ENCODE measurements at regions not wholly inside any gene's neighbourhood (a gene's known extent, or its start where the extent isn't known, plus 50 kb on each side); places are given as distances from the start of the nearest gene placed in this dataset.
A peak's percentile ranks its signal among the peaks of the same experiment; 100 is the strongest.

GRCh38 chr5:173456181-173456580, 128.0 kb upstream of the STC2 start:
- no peak for TF ChIP-seq EP300 (IDR thresholded peaks at IDR 0.05; ENCODE audit: borderline replicate concordance)
- no peak for TF ChIP-seq ZBTB7A (IDR thresholded peaks at IDR 0.05; ENCODE audit: low read depth)
- no peak for TF ChIP-seq RAD21 (IDR thresholded peaks at IDR 0.05; ENCODE audit: low read depth)
- no peak for TF ChIP-seq TCF12 (IDR thresholded peaks at IDR 0.05; ENCODE audit: low read depth)
- TF ChIP-seq, protein P1, sequence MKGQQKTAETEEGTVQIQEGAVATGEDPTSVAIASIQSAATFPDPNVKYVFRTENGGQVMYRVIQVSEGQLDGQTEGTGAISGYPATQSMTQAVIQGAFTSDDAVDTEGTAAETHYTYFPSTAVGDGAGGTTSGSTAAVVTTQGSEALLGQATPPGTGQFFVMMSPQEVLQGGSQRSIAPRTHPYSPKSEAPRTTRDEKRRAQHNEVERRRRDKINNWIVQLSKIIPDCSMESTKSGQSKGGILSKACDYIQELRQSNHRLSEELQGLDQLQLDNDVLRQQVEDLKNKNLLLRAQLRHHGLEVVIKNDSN (IDR thresholded peaks at IDR 0.05): no peak
- no peak for TF ChIP-seq REST (IDR thresholded peaks at IDR 0.05; ENCODE audit: low read depth)
- TF ChIP-seq FOXM1 (IDR thresholded peaks at IDR 0.05; ENCODE audit: borderline replicate concordance, low read depth): no peak
- TF ChIP-seq TAF1 (IDR thresholded peaks at IDR 0.05; ENCODE audit: low read depth): no peak
- no peak for TF ChIP-seq MAX (IDR thresholded peaks at IDR 0.05)
- no peak for TF ChIP-seq EGR1 (IDR thresholded peaks at IDR 0.05)
- TF ChIP-seq CREB1 (IDR thresholded peaks at IDR 0.05; ENCODE audit: low read depth): no peak
- TF ChIP-seq CEBPB (IDR thresholded peaks at IDR 0.05): no peak
- no peak for TF ChIP-seq YY1 (IDR thresholded peaks at IDR 0.05; ENCODE audit: low read depth)
- no peak for TF ChIP-seq TEAD4 (IDR thresholded peaks at IDR 0.05)
- no peak for TF ChIP-seq NFIC (IDR thresholded peaks at IDR 0.05)

GRCh38 chr5:173455599-173455957, 127.4 kb upstream of the STC2 start:
- TF ChIP-seq FOXM1 (IDR thresholded peaks at IDR 0.05; ENCODE audit: borderline replicate concordance, low read depth): no peak
- TF ChIP-seq EP300 (IDR thresholded peaks at IDR 0.05; ENCODE audit: borderline replicate concordance): no peak
- no peak for TF ChIP-seq MAX (IDR thresholded peaks at IDR 0.05)
- no peak for TF ChIP-seq YY1 (IDR thresholded peaks at IDR 0.05; ENCODE audit: low read depth)
- TF ChIP-seq EGR1 (IDR thresholded peaks at IDR 0.05): no peak
- no peak for TF ChIP-seq ZBTB7A (IDR thresholded peaks at IDR 0.05; ENCODE audit: low read depth)
- TF ChIP-seq TAF1 (IDR thresholded peaks at IDR 0.05; ENCODE audit: low read depth): no peak
- TF ChIP-seq TEAD4 (IDR thresholded peaks at IDR 0.05): no peak
- TF ChIP-seq, protein P1 (IDR thresholded peaks at IDR 0.05): no peak
- TF ChIP-seq NFIC (IDR thresholded peaks at IDR 0.05): no peak
- no peak for TF ChIP-seq CEBPB (IDR thresholded peaks at IDR 0.05)
- TF ChIP-seq TCF12 (IDR thresholded peaks at IDR 0.05; ENCODE audit: low read depth): no peak
- no peak for TF ChIP-seq RAD21 (IDR thresholded peaks at IDR 0.05; ENCODE audit: low read depth)
- no peak for TF ChIP-seq REST (IDR thresholded peaks at IDR 0.05; ENCODE audit: low read depth)
- TF ChIP-seq CREB1 (IDR thresholded peaks at IDR 0.05; ENCODE audit: low read depth): no peak

- TF ChIP-seq EP300 (IDR thresholded peaks at IDR 0.05; ENCODE audit: borderline replicate concordance) (peak; percentile 17; the same call in 1 of the 2 replicates), TCF12 (IDR thresholded peaks at IDR 0.05; ENCODE audit: low read depth) (no peak)
- TF ChIP-seq, protein P1 (IDR thresholded peaks at IDR 0.05): no peak
These were observed 126.8 kb upstream of the STC2 start for GRCh38 chr5:173454736-173455598.

GRCh38 chr5:173454361-173454735, 126.1 kb upstream of the STC2 start:
- no peak for TF ChIP-seq EGR1 (IDR thresholded peaks at IDR 0.05)
- no peak for TF ChIP-seq ZBTB7A (IDR thresholded peaks at IDR 0.05; ENCODE audit: low read depth)
- TF ChIP-seq YY1 (IDR thresholded peaks at IDR 0.05; ENCODE audit: low read depth): no peak
- no peak for TF ChIP-seq RAD21 (IDR thresholded peaks at IDR 0.05; ENCODE audit: low read depth)
- no peak for TF ChIP-seq EP300 (IDR thresholded peaks at IDR 0.05; ENCODE audit: borderline replicate concordance)
- TF ChIP-seq, protein P1 (IDR thresholded peaks at IDR 0.05): no peak
- TF ChIP-seq MAX (IDR thresholded peaks at IDR 0.05): no peak
- TF ChIP-seq TAF1 (IDR thresholded peaks at IDR 0.05; ENCODE audit: low read depth): no peak
- no peak for TF ChIP-seq REST (IDR thresholded peaks at IDR 0.05; ENCODE audit: low read depth)
- TF ChIP-seq CEBPB (IDR thresholded peaks at IDR 0.05): no peak
- TF ChIP-seq TCF12 (IDR thresholded peaks at IDR 0.05; ENCODE audit: low read depth): no peak
